ENCODE measurements at regions not wholly inside any gene's neighbourhood (a gene's known extent, or its start where the extent isn't known, plus 50 kb on each side); places are given as distances from the start of the nearest gene placed in this dataset.
"Not testable (repeated sequence)": the region's sequence is repeated elsewhere in the genome, so short reads cannot be mapped to it uniquely, and the experiment has no call there.

DNA sequence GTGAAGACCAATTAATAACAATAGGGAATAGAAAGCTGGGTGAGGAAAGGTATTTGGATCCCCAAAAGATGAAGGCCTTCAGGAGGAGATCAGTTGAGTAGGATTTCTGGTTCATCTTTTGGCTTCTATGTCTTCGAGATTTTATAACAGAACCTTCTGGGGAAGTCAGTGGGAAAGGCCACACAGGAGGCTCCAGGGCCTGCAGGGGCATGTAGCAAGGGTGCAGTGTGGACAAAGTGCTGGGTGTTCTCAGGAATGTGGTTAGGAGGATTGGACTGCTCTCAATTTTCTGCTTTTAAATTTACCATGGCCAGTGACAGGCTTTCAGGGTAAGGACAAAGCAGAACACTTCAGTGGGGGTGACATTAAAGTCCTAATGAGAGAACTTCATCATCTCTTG lies 378.0 kb downstream of the CCSER2 start:
- no peak for DNase-seq

- no peak for DNase-seq
Measured at GRCh38 chr10:84706875-84707274, 378.5 kb downstream of the CCSER2 start.

GRCh38 chr10:84715911-84716310 lies 387.5 kb downstream of the CCSER2 start:
- DNase-seq, result peak; percentile 9

GRCh38 chr10:84718877-84719616 lies 390.7 kb downstream of the CCSER2 start:
- no peak for DNase-seq

- DNase-seq, result no peak
Measured at GRCh38 chr10:84719687-84720086, 391.3 kb downstream of the CCSER2 start.

DNA sequence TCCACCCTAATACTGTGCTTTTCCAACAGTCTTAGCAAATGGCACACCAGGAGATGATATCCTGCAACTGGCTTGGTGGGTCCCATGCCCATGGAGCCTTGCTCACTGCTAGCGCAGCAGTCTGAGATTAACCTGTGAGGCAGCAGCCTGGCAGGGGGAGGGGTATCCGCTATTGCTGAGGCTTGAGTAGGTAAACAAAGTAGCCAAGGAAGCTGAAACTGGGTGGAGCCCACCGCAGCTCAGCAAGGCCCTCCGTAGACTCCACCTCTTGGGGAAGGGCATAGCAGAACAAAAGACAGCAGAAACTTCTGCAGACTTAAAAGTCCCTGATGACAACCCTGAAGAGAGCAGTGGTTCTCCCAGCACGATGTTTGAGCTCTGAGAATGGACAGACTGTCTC lies 399.0 kb downstream of the CCSER2 start:
- DNase-seq, result no peak

DNA sequence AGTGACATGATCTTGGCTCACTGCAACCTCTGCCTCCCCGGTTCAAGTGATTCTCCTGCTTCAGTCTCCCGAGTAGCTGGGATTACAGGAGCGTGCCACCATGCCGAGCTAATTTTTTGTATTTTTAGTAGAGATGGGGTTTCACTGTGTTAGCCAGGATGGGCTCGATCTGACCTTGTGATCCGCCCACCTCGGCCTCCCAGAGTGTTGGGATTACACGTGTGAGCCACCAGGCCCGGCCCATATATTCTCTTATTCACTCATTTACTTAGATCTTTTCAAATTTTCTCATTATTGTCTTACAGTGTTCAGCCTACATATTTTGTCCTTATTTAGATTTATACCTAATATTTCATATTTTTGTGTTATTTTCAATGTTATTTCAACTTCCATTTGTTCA lies 410.7 kb downstream of the CCSER2 start:
- DNase-seq, result not testable (repeated sequence)

DNA sequence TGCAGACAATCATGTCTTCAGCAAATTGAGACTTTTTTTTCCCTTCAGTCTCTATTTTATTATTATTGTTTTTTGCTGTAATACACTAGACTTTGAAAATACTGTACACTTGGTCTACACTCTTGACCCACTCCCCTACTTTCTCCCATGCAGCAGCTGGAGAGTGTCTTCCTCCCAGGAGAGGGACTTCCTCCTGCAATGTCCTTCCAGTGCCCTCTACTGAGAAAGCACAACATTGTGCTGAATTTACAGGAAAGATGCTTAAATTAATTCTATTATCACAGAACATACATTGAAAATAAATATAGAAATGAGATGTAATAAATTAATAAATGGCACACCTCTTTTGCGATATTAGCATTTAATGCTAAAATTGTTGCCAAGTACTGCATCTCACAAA lies 411.3 kb downstream of the CCSER2 start:
- DNase-seq, result no peak

- DNase-seq, result no peak
Measured at GRCh38 chr10:84743483-84743882, 415.1 kb downstream of the CCSER2 start.

DNA sequence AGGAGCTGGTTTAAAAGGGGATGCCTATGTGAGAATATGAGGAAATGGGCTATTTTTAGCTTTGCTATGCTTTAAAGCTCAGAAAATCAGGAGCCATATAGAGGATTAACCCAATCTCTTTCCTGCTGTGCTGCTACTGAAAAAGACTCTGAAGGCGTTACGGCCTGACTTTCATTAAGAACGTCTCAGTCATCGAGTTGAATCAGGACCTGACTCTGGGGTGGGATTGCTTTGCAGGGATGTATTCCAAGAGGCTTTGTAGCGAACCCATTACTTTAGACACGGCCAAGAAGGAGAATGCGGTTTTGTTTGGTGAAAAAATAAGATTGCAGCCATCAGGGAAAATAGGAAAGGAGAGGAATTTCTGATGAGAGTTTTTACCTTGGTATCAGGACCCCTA lies 426.9 kb downstream of the CCSER2 start:
- DNase-seq, result no peak

- not testable (repeated sequence) for DNase-seq
Measured at GRCh38 chr10:84756653-84757052, 428.3 kb downstream of the CCSER2 start.

DNA sequence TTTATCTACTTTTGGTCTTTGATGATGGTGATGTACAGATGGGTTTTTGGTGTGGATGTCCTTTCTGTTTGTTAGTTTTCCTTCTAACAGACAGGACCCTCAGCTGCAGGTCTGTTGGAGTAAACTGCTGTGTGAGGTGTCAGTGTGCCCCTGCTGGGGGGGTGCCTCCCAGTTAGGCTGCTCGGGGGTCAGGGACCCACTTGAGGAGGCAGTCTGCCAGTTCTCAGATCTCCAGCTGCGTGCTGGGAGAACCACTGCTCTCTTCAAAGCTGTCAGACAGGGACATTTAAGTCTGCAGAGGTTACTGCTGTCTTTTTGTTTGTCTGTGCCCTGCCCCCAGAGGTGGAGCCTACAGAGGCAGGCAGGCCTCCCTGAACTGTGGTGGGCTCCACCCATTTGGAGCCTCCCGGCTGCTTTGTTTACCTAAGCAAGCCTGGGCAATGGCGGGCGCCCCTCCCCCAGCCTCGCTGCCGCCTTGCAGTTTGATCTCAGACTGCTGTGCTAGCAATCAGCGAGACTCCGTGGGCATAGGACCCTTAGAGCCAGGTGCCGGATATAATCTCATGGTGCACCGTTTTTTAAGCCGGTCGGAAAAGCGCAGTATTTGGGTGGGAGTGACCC lies 433.7 kb downstream of the CCSER2 start:
- DNase-seq, result not testable (repeated sequence)

DNA sequence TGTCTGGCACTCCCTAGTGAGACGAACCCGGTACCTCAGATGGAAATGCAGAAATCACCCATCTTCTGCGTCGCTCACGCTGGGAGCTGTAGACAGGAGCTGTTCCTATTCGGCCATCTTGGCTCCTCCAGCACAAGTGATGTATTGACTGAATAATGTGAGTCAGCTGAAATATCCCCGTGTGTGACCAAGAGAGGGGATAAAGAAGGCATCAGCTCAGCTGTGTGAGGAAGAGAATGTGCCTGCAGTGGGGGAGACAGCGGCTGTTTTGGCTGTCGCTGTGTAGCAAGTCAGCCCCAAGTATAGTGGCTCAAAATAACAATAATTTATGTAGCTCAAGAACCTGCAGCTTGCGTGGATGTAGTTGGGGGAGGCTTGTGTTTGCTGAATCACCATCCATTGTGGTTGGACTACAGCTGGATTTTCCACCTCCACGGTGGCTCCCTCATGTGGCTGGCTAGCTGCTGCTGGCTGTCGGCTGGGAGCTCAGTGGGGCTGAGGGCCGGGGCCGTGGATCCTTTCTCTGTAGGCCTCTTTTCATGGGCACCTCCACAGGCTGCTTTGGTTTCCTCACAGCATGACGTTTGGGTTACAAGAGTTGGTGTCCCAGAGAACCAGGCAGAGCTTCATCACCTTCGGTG lies 434.5 kb downstream of the CCSER2 start:
- no peak for DNase-seq

- DNase-seq, result no peak
Measured at GRCh38 chr10:84763965-84764364, 435.6 kb downstream of the CCSER2 start.

GRCh38 chr10:84765086-84765485 lies 436.7 kb downstream of the CCSER2 start:
- no peak for DNase-seq

DNA sequence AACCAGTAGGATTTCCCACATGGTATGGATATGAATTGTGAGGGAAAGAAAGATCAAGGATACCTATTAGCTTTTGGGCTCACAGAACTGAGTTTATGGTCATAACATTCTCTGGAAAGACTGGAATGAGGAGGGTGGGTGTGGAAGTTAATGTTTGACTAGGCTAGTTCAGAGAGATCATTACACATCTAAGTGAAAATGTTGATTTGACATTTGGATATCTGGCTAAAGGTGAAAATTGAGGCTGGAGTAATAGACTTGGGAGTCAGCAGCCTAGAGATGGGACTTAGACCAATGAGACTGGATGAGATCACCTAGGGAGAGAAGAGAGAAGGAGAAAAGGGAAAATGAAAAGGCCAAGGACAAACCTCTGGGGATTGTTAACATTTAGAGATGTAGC lies 437.3 kb downstream of the CCSER2 start:
- no peak for DNase-seq

- no peak for DNase-seq
Measured at GRCh38 chr10:84766923-84767322, 438.5 kb downstream of the CCSER2 start.

DNA sequence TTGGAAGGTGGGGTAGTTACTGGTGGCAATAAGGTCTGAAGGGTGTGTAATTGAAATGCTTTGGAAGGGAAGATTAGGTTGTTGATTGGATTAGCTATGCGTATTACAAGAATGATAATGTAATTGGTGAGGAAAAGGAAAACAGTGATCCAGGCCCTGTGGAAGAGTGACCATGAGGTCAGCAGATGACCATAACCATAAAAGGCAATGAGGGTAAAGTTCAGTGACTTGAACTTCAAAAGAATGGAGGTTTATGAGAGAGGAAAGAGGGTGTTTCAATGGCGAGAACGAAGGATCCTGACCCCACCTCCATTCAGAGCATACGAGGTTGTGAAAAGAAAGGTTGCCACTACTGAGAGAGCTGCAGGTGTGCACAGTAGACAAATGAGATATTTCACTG lies 439.7 kb downstream of the CCSER2 start:
- DNase-seq, result no peak

- DNase-seq, result no peak
Measured at GRCh38 chr10:84770824-84771223, 442.4 kb downstream of the CCSER2 start.

- peak; percentile 12 for DNase-seq
Measured at GRCh38 chr10:84783386-84783785, 455.0 kb downstream of the CCSER2 start.

DNA sequence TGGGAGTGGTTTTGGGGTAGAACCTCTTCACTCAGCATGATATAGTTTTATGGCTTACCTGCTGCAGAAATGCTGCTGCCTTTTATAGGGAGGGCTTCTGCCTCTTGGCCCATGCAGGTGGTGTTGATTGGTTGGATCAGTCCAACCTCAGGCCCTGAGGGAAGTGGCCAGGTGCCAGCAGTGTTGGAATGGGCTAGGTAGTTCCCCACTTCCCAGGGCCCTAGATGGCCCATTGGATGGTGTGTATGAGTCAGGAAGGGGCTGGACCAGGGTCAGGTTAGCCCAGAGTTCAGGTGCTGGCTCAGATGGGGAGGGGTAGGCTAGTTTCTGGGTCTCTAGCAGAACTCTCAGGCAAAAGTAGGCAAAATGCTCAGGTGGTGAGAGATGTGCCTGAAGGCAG lies 455.5 kb downstream of the CCSER2 start:
- no peak for DNase-seq

DNA sequence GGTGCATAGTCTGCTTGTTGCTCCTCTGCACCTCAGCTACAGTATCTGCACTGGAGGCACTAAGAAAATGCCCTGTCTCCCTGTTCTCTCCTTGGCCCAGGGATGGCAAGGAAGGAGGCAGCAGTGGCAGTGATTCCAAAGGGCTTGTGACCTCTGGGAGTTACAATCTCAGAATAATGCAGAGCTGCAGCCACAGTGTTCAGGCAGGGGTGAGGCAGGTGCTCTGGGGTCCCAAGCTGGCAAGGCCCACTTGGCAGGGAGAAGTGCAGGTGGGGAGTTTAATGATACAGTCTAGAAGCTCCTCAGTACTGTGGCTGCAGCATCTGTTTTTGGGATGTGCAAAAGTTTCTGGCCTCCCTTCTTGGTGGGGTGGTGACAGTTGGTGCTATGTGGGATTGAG lies 456.4 kb downstream of the CCSER2 start:
- no peak for DNase-seq

- no peak for DNase-seq
Measured at GRCh38 chr10:84789026-84789425, 460.6 kb downstream of the CCSER2 start.

DNA sequence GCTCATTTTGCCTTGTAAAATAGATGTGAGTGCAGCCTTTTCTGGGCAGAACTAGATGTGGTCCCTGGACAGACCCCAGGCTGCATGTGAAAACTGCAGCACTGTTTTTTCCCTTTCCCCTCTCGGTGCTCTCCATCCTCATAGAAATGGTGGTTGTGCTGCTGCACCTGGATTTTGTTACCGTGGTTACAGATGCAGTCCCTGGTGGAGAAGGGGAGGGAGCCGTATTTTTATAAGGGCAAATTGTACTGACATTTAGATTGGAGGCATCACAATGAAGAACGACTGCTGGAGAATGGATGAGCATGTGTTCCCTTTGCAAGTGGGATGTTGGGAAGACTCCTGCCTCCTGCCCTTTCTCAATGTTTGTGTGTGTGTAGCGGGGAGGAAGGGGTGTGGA lies 469.9 kb downstream of the CCSER2 start:
- DNase-seq, result no peak
